Epithelial cell of proximal tubule (primary cell): ENCODE measurements at regions not wholly inside any gene's neighbourhood (a gene's known extent, or its start where the extent isn't known, plus 50 kb on each side); places are given as distances from the start of the nearest gene placed in this dataset.

ENCODE experiments used
- DNase-seq: peaks from one replicate; pipeline ENCODE4 v3.0.0-alpha.2; 2011; ENCODE audit warnings: low read depth
- H3K4me3 ChIP-seq: 2 replicates; pipeline ENCODE4 v1.5.1; 2011; ENCODE audit warnings: low read depth, mild to moderate bottlenecking, low read length
- CTCF ChIP-seq: conservative IDR thresholded peaks from 2 replicates; pipeline ENCODE4 v1.5.1; 2012; ENCODE audit warnings: low read depth, mild to moderate bottlenecking, low read length

GRCh38 chrX:122046226-122046625 lies 998.8 kb downstream of the GLUD2 start:
- DNase-seq: no peak

GRCh38 chrX:122046815-122047214 lies 999.4 kb downstream of the GLUD2 start:
- DNase-seq: no peak
- no peak for TF ChIP-seq CTCF
- H3K4me3 ChIP-seq: no peak overlapping the region

More at GRCh38 chrX:122046226-122046625, 998.8 kb downstream of the GLUD2 start:
- TF ChIP-seq CTCF: no peak
- H3K4me3 ChIP-seq: no peak overlapping the region

- H3K4me3 ChIP-seq: no peak overlapping the region
- DNase-seq: no peak
- TF ChIP-seq CTCF: no peak
Measured at GRCh38 chrX:122047261-122047660, 999.9 kb downstream of the GLUD2 start.

GRCh38 chrX:122055460-122055859 lies 1008.0 kb downstream of the GLUD2 start:
- no peak for DNase-seq
- no peak for TF ChIP-seq CTCF
- H3K4me3 ChIP-seq: no peak overlapping the region

- no peak overlapping the region for H3K4me3 ChIP-seq
- no peak for TF ChIP-seq CTCF
- DNase-seq: no peak
Measured at GRCh38 chrX:122055979-122056715, 1008.7 kb downstream of the GLUD2 start.

GRCh38 chrX:122076241-122076640 lies 1028.8 kb downstream of the GLUD2 start:
- TF ChIP-seq CTCF: no peak
- no peak overlapping the region for H3K4me3 ChIP-seq
- no peak for DNase-seq

GRCh38 chrX:122078079-122078478 lies 1030.7 kb downstream of the GLUD2 start:
- H3K4me3 ChIP-seq: no peak overlapping the region
- TF ChIP-seq CTCF: no peak
- no peak for DNase-seq
